Stomach (tissue), 8 donors: ENCODE measurements at regions not wholly inside any gene's neighbourhood (a gene's known extent, or its start where the extent isn't known, plus 50 kb on each side); places are given as distances from the start of the nearest gene placed in this dataset.

ENCODE experiments used
- DNase-seq, 2 donors: peaks; one replicate each; pipeline versions ENCODE4 v3.0.0 to v3.0.0-alpha.2; 2013 to 2019
- H3K27ac ChIP-seq, 5 donors: fragments of 200-600 bp in 4 of 5; sonication (generic) in 4 of 5; one replicate each; pipeline ENCODE4 v1.5.1; 2013 to 2019; ENCODE audit warnings: mild to moderate bottlenecking in 1 of 5, moderate library complexity in 1 of 5
- H3K27me3 ChIP-seq, 3 donors: fragments of 200-600 bp; sonication (generic); one replicate each; pipeline ENCODE4 v1.5.1; 2017 to 2019; ENCODE audit warnings: mixed run types in 1 of 3
- H3K36me3 ChIP-seq, 4 donors: fragments of 200-600 bp; sonication (generic); 1 replicate in 3 of 4; 2 replicates in 1 of 4; pipeline ENCODE4 v1.5.1; 2016 to 2019
- H3K4me1 ChIP-seq, 4 donors: fragments of 200-600 bp; sonication (generic); one replicate each; pipeline ENCODE4 v1.5.1; 2016 to 2019
- H3K4me3 ChIP-seq, 4 donors: fragments of 200-600 bp; sonication (generic) in 3 of 4; one replicate each; pipeline ENCODE4 v1.5.1; 2016 to 2019; ENCODE audit warnings: mild to moderate bottlenecking in 1 of 4
- H3K9me3 ChIP-seq, 4 donors: fragments of 200-600 bp; sonication (generic); one replicate each; pipeline ENCODE4 v1.5.1; 2016 to 2019
- EP300 ChIP-seq: sonication (generic); formaldehyde crosslinking; IDR thresholded peaks from one replicate; pipeline ENCODE4 v1.6.1; 2017; ENCODE audit warnings: antibody characterized with exemption
- POLR2A ChIP-seq, 4 donors: fragments of 450-650 bp; IDR thresholded peaks; one replicate each; pipeline ENCODE4 v1.6.1; 2016; ENCODE audit warnings: antibody characterized with exemption in 4 of 4, control low read depth in 2 of 4, mild to moderate bottlenecking in 1 of 4, moderate library complexity in 1 of 4
- POLR2AphosphoS5 ChIP-seq, 3 donors: sonication (generic); formaldehyde crosslinking; IDR thresholded peaks; one replicate each; pipeline ENCODE4 v1.6.1; 2016; ENCODE audit warnings: antibody characterized with exemption in 3 of 3
- WGBS, 5 donors: extraction: QIAGEN DNeasy Blood & Tissue Kit in 3 of 5; methylation state at CpG; one replicate each; pipeline versions ENCODE4 v1.1.5 to v1.1.7; 2013 to 2018; 5-methylcytosine and 5-hydroxymethylcytosine counted together
- intact Hi-C: fragments of 100-400 bp; cut with DNase I; formaldehyde crosslinking; loops from one replicate; pipeline ENCODE4 v1.15.1; 2023; ENCODE audit warnings: low total_unique reads
- TF ChIP-seq, protein P1 (sequence below), 7 experiments: fragments of 450-650 bp in 4 of 7; fragments of 200-600 bp in 3 of 7; sonication (generic) in 3 of 7; IDR thresholded peaks; one replicate each; pipeline ENCODE4 v1.5.1; 2016 to 2019; ENCODE audit warnings: antibody characterized with exemption in 7 of 7, control low read depth in 2 of 7, mild to moderate bottlenecking in 1 of 7
- donor health status: healthy with polysubstance abuse.
- donor health status: Bipolar disorder and iron deficiency.
- donor health status: healthy.

DNA sequence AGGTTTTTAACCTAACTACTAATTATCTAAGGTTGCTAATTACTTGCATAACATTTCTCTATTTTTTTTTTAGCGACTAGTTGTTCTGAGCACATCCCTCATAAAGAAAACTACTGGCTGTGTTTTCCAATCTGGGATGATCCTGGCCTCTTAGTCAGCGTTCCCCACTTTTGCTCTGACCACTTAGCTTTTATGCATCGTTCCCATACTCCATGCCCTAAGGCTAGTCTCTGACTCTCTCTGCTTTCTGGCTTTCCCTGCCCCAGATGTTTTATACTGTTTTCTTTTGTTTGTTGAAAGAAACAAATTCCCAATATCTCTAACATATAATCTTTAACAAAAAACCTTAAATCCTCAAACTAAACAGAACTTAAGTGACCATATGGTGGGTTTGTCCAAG, 217.9 kb downstream of the SPATA31D1 start:
- no peaks in the 10 kb centered on the region for H3K27me3 ChIP-seq
- H3K9me3 ChIP-seq: peaks cover 0 to 17% (median 0%) of the 10 kb centered on the region in 4 donors
- no peaks in the 10 kb centered on the region for H3K36me3 ChIP-seq
- no peak overlapping the region for H3K4me3 ChIP-seq
- intact Hi-C loops: no loop called here
- no peak for DNase-seq
- H3K27ac ChIP-seq: no peak overlapping the region
- H3K4me1 ChIP-seq: no peaks in the 10 kb centered on the region
- 73 to 92% (median 81%) methylated on average over 3 of the region's 3 CpGs for WGBS, 5 donors
- TF ChIP-seq POLR2AphosphoS5 (IDR thresholded peaks at IDR 0.05) (no peak), EP300 (no peak)

DNA sequence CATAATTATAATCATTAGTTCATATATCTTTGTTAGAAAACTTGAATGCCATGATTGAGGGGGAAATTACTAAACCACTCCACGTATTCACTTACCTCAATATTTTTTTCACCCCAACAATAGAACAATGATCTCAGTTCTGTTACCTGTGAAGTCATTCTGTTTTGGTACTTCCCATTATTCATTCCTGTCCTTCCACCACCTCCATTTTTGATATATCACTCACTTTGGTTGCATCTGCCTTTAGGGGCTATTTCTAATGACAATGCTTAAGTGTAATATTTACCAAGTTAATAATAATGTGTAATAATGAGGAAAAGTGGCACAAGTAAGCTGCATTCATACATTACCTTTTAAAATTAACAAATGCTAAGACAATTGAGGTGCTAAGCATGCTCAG, 218.4 kb downstream of the SPATA31D1 start:
- no peaks in the 10 kb centered on the region for H3K4me1 ChIP-seq
- H3K4me3 ChIP-seq: no peak overlapping the region
- H3K36me3 ChIP-seq: no peaks in the 10 kb centered on the region
- no peak overlapping the region for H3K27ac ChIP-seq
- no peak for DNase-seq
- 82 to 93% (median 91%) methylated on average over 1 of the region's 1 CpG for WGBS, 5 donors
- intact Hi-C loops: no loop called here
- no peaks in the 10 kb centered on the region for H3K27me3 ChIP-seq
- H3K9me3 ChIP-seq: peaks cover 0 to 17% (median 0%) of the 10 kb centered on the region in 4 donors
- TF ChIP-seq POLR2AphosphoS5 (IDR thresholded peaks at IDR 0.05) (no peak), POLR2A (IDR thresholded peaks at IDR 0.05) (no peak), EP300 (no peak)
- TF ChIP-seq, protein P1, sequence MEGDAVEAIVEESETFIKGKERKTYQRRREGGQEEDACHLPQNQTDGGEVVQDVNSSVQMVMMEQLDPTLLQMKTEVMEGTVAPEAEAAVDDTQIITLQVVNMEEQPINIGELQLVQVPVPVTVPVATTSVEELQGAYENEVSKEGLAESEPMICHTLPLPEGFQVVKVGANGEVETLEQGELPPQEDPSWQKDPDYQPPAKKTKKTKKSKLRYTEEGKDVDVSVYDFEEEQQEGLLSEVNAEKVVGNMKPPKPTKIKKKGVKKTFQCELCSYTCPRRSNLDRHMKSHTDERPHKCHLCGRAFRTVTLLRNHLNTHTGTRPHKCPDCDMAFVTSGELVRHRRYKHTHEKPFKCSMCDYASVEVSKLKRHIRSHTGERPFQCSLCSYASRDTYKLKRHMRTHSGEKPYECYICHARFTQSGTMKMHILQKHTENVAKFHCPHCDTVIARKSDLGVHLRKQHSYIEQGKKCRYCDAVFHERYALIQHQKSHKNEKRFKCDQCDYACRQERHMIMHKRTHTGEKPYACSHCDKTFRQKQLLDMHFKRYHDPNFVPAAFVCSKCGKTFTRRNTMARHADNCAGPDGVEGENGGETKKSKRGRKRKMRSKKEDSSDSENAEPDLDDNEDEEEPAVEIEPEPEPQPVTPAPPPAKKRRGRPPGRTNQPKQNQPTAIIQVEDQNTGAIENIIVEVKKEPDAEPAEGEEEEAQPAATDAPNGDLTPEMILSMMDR (IDR thresholded peaks at IDR 0.05): no peak

DNA sequence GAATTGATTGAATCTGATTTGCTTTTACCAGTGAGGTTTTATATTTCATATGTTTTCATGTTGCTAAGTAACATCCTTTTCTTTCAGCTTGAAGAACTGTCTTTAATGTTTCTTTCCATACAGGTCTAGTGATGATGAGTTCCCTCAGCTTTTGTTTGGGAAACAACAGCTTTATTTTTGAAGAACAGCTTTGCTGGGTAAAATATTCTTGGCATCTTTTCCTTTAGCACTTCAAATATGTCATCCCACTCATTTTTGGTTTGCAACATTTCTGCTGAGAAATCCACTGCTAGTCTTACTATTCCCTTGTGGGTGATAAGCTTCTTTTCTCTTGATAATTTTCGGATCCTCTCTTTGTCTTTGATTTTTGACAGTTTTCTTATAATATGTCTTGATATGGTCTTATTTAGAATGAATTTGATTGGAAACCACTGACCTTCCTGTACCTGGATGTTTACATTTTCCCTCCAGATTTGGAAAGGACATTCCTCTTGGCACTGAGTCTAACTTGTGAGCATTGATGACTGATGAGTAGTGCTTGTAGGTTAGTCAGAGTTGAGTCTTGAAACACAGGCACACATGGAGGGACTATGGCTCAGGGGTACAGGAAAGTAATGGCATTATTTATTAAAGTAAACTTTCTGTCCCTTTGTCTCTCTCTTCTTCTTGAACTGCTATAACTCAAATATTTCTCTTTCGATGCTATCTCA, 220.3 kb downstream of the SPATA31D1 start:
- H3K27me3 ChIP-seq: no peaks in the 10 kb centered on the region
- H3K36me3 ChIP-seq: no peaks in the 10 kb centered on the region
- TF ChIP-seq, protein P1 (IDR thresholded peaks at IDR 0.05): no peak
- TF ChIP-seq POLR2A (IDR thresholded peaks at IDR 0.05) (no peak), POLR2AphosphoS5 (IDR thresholded peaks at IDR 0.05) (no peak), EP300 (no peak)
- 82 to 93% (median 84%) methylated on average over 2 of the region's 2 CpGs for WGBS, 5 donors
- intact Hi-C loops: no loop called here
- no peak for DNase-seq
- no peak overlapping the region for H3K4me3 ChIP-seq
- H3K4me1 ChIP-seq: no peaks in the 10 kb centered on the region
- H3K9me3 ChIP-seq: peaks cover 0 to 29% (median 3%) of the 10 kb centered on the region in 4 donors
- no peak overlapping the region for H3K27ac ChIP-seq

DNA sequence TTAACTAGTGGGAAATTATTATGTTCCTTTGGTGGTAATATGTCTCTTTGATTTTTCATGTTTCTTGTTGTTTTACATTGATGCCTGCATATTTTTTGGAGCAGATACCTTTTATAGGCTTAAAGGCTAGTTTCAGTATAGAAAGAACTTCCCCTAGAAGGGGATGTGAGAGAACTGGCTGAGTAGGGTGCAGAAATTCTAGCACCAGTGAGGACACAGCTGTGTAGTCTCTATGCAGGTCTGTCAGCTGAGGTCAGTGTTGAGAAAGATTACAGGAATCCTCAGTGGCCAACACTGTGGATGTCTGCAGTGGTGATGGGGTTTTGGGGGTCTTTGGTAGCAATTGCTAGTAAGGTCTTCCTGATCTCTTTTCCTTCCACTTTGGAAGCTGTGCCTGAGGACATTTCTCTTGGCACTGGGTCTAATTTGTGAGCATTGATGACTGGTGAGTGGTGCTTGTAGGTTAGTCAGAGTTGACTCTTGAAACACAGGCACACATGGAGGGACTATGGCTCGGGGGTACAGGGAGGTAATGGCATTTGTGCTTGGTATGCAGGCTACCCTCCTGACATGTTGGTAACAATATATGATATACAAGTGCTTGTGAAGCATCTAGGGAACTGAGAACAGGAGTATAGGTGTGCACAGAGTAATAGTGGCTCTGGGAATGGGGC, 221.4 kb downstream of the SPATA31D1 start:
- Histone ChIP-seq H3K9me3 (peaks cover 0 to 29% (median 3%) of the 10 kb centered on the region in 4 donors), H3K27ac (no peak overlapping the region), H3K4me1 (no peaks in the 10 kb centered on the region), H3K27me3 (no peaks in the 10 kb centered on the region), H3K4me3 (no peak overlapping the region), H3K36me3 (no peaks in the 10 kb centered on the region)
- intact Hi-C loops: no loop called here
- no peak for TF ChIP-seq POLR2A (IDR thresholded peaks at IDR 0.05)
- no peak for TF ChIP-seq EP300
- no peak for TF ChIP-seq POLR2AphosphoS5 (IDR thresholded peaks at IDR 0.05)
- TF ChIP-seq, protein P1 (IDR thresholded peaks at IDR 0.05): no peak
- 58 to 77% (median 72%) methylated on average over 1 of the region's 1 CpG for WGBS, 5 donors
- DNase-seq: no peak

DNA sequence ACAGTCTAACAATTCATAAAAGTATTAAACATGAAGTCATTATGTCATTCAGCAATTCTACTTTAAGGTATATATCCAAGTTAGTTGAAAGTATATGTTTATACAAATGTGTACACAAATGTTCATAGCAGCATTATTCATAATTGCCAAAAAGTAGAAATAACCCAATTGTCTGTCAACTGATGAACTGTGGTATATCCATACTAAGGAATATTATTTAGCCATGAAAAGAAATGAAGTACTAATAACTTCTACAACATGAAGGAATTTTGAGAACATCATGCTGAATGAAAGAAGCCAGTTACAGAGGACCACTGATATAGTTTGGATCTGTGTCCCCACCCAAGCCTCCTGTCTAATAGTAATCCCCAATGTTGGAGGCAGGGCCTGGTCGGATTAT, 224.3 kb downstream of the SPATA31D1 start:
- no peak overlapping the region for H3K4me3 ChIP-seq
- DNase-seq: no peak
- TF ChIP-seq, protein P1 (IDR thresholded peaks at IDR 0.05): no peak
- TF ChIP-seq POLR2AphosphoS5 (IDR thresholded peaks at IDR 0.05) (no peak), EP300 (no peak), POLR2A (IDR thresholded peaks at IDR 0.05) (no peak)
- no peaks in the 10 kb centered on the region for H3K27me3 ChIP-seq
- 81 to 100% (median 88%) methylated on average over 1 of the region's 1 CpG for WGBS, 5 donors
- H3K9me3 ChIP-seq: peaks cover 0 to 29% (median 8%) of the 10 kb centered on the region in 4 donors
- intact Hi-C loops: no loop called here
- no peaks in the 10 kb centered on the region for H3K4me1 ChIP-seq
- H3K27ac ChIP-seq: no peak overlapping the region
- no peaks in the 10 kb centered on the region for H3K36me3 ChIP-seq
